Cardiac muscle cell (in vitro differentiated cells and primary cell): ENCODE measurements at regions not wholly inside any gene's neighbourhood (a gene's known extent, or its start where the extent isn't known, plus 50 kb on each side); places are given as distances from the start of the nearest gene placed in this dataset.

Source experiments
- DNase-seq, 2 donors: peaks; one replicate each; pipeline versions ENCODE4 v3.0.0 to v3.0.0-alpha.2; 2010 to 2017; ENCODE audit warnings: low read depth in 1 of 2, low spot score in 1 of 2
- H3K27ac ChIP-seq: fragments of 200-600 bp; sonication (generic); 2 replicates; pipeline ENCODE4 v1.5.1; 2016
- H3K27me3 ChIP-seq: fragments of 200-600 bp; sonication (generic); 2 replicates; pipeline ENCODE4 v1.6.0; 2016; ENCODE audit warnings: control low read depth
- H3K36me3 ChIP-seq: fragments of 200-600 bp; sonication (generic); 2 replicates; pipeline ENCODE4 v1.5.1; 2016; ENCODE audit warnings: control low read depth
- H3K4me1 ChIP-seq: fragments of 200-600 bp; sonication (generic); 2 replicates; pipeline ENCODE4 v1.8.1; 2017; ENCODE audit warnings: low read depth, mild to moderate bottlenecking, mixed run types
- H3K4me3 ChIP-seq: fragments of 200-600 bp; sonication (generic); 2 replicates; pipeline ENCODE4 v1.5.1; 2016; ENCODE audit warnings: mild to moderate bottlenecking
- H3K9me3 ChIP-seq: fragments of 200-600 bp; sonication (generic); 2 replicates; pipeline ENCODE4 v1.5.1; 2017; ENCODE audit warnings: low read depth, mild to moderate bottlenecking, control low read depth
- CTCF ChIP-seq: IDR thresholded peaks from 2 replicates; pipeline ENCODE4 v1.5.1; 2012; ENCODE audit warnings: low read depth, mild to moderate bottlenecking, low read length

GRCh38 chr12:46455648-46456352 lies 83.2 kb upstream of the SLC38A2 start:
- H3K36me3 ChIP-seq = no peaks in the 10 kb centered on the region
- H3K27ac ChIP-seq = no peak overlapping the region
- H3K4me3 ChIP-seq = no peak overlapping the region
- no peaks in the 10 kb centered on the region for H3K9me3 ChIP-seq
- peaks cover 23% of the 10 kb centered on the region for H3K4me1 ChIP-seq
- no peaks in the 10 kb centered on the region for H3K27me3 ChIP-seq
- TF ChIP-seq CTCF = no peak
- no peak for DNase-seq

- Histone ChIP-seq H3K4me3 (no peak overlapping the region), H3K9me3 (no peaks in the 10 kb centered on the region), H3K27me3 (no peaks in the 10 kb centered on the region), H3K27ac (no peak overlapping the region), H3K36me3 (no peaks in the 10 kb centered on the region), H3K4me1 (peaks cover 23% of the 10 kb centered on the region)
- no peak for DNase-seq
- TF ChIP-seq CTCF = no peak
Measured at GRCh38 chr12:46454981-46455380, 82.4 kb upstream of the SLC38A2 start.

GRCh38 chr12:46453428-46453827 lies 80.9 kb upstream of the SLC38A2 start:
- Histone ChIP-seq H3K4me1 (peaks cover 29% of the 10 kb centered on the region), H3K4me3 (no peak overlapping the region), H3K9me3 (no peaks in the 10 kb centered on the region), H3K27me3 (no peaks in the 10 kb centered on the region), H3K27ac (no peak overlapping the region), H3K36me3 (no peaks in the 10 kb centered on the region)
- TF ChIP-seq CTCF = no peak
- no peak for DNase-seq

- no peak for DNase-seq
- H3K9me3 ChIP-seq = no peaks in the 10 kb centered on the region
- no peak overlapping the region for H3K27ac ChIP-seq
- no peaks in the 10 kb centered on the region for H3K36me3 ChIP-seq
- no peak overlapping the region for H3K4me3 ChIP-seq
- no peaks in the 10 kb centered on the region for H3K27me3 ChIP-seq
- no peak for TF ChIP-seq CTCF
- H3K4me1 ChIP-seq = peaks cover 29% of the 10 kb centered on the region
Measured at GRCh38 chr12:46452776-46453175, 80.2 kb upstream of the SLC38A2 start.

- Histone ChIP-seq H3K27ac (no peak overlapping the region), H3K9me3 (no peaks in the 10 kb centered on the region), H3K4me1 (peaks cover 29% of the 10 kb centered on the region), H3K4me3 (no peak overlapping the region), H3K36me3 (no peaks in the 10 kb centered on the region), H3K27me3 (no peaks in the 10 kb centered on the region)
- no peak for TF ChIP-seq CTCF
- no peak for DNase-seq
Measured at GRCh38 chr12:46452061-46452615, 79.6 kb upstream of the SLC38A2 start.
